NCI-H128 (cell line): ENCODE measurements at regions not wholly inside any gene's neighbourhood (a gene's known extent, or its start where the extent isn't known, plus 50 kb on each side); places are given as distances from the start of the nearest gene placed in this dataset.
"Not testable (repeated sequence)": the region's sequence is repeated elsewhere in the genome, so short reads cannot be mapped to it uniquely, and the experiment has no call there.

Source experiments
- DNase-seq: peaks from one replicate; lab custom pipeline; 2025; ENCODE audit not compliant: unreplicated experiment; lab: John Stamatoyannopoulos, UW

DNA sequence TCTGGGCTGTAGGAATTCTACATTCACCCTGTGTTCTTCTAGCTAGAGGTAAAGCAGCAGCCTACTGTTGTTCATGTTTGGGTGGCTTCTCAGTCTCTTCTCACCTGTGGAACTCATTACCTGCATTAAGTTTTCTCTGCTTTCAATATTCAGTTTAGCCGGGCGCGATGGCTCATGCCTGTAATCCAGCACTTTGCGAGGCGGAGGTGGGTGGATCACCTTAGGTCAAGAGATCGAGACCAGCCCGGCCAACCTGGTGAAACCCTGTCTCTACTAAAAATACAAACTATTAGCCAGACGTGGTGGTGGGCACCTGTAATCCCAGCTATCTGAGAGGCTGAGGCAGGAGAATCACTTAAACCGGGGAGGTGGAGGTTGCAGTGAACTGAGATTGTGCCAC is 139.8 kb upstream of the UBE2E3 start:
- no peak for DNase-seq

DNA sequence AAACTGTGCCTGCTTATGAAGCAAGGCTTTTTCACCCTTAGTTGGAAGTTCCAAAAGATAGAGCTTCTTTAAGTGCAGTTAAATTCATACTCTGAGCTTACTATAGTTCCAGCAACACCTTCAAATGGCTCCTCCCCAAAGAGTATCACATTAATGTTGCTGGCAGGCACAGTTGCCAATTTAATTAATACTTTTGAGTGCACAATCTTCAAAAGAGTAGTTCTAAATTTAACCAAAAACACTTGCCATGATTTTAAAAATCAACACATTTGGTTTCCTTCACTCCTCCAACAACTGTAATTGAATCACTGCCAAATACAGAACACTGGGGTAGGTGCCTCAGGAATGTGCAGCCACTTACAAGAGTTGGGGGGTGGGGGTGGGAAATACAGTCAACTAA is 150.6 kb upstream of the UBE2E3 start:
- DNase-seq: no peak

GRCh38 chr2:180829261-180829660 is 151.1 kb upstream of the UBE2E3 start:
- no peak for DNase-seq

DNA sequence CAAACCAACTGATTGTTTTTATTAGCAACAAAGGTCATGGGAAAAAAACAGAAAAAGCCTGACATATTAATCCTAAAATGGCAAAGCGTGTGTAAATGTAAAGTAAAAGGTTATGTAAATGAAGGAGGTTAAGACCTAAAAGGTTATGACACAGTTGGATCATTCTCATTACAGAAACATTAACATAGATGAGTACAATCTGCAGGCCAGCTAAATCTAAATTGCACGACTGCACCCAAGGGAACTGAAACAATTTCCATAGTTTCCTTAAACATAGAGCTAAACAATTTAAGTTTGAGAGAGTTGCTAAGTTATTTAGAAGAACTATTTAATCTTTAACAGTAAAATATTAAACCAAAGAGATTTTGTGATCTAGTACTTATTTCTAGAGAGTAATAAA is 151.6 kb upstream of the UBE2E3 start:
- no peak for DNase-seq

DNA sequence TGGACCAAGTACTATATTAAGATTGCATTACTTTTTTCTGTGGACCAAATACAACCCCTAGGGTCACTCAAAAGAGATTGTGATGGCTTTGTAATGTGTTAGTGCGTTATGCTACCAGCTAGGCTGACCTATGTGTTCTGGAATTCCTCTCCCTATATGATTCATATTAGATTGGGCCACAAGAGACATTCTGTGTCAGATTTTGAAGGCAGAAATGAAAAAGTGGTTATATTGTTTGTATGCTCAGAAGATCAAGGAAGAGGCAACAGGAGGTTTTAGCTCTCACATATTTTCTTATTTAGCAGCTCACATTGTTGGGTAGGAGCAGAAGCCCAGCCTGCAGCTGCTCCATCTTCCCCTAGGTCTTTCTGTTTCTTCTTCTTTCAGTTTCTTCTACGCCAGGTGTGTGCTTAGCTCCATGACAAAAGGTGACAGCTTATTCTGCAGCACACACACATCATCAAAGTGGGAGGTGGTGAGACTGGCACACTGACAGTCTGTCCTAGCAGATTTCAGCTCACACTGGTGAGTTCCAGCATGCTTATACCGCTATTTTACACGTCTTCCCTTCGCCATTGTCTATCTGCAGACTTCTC is 156.8 kb upstream of the UBE2E3 start:
- no peak for DNase-seq

DNA sequence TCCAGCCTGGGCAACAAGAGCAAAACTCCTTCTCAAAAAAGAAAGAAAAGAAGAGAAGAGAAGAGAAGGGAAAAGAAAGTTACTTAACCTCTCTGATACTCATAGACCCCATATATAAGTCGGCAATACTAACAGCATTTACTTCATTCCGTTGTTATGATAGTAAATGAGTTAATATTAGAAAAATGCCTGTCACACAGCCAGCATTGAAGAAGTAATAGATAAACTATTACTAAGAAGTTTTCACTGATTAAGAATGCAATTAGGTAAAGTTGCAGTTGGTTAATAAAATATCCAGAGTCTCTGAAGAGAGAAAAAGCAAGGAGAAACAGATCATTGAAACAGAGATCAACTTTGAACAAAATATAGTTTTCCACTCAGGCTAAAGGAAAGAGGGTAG is 161.3 kb upstream of the UBE2E3 start:
- DNase-seq: no peak

DNA sequence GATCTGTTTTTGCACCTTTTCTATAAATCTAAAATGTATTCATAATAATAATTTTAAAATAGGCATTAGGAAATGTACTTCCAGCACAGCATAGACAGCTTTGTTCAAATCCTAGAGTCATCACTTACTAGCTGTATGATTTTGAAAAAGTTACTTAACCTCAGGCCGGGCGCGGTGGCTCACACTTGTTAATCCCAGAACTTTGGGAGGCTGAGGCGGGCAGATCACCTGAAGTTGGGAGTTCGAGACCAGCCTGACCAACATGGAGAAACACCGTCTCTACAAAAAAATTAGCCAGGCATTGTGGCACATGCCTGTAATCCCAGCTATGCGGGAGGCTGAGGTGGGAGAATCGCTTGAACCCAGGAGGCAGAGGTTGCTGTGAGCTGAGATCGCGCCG is 161.7 kb upstream of the UBE2E3 start:
- not testable (repeated sequence) for DNase-seq

DNA sequence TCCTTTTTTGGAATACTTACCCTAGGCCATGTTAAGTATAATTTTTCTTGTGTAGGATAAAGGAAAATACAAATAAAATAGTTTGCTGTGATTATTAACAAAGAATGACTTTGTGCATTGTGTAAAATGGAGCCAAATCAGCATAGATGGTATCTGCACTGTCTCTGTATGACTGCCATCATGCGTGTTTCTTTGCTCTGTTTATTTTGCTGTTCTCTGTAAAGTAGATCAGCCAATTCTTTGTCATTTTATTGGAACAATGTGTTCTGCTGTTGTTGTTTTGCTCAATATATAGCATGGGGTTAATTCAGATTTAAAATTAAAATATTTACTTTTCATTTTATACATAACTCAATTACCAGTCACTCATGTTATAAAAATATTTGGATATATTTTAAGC is 181.3 kb upstream of the UBE2E3 start:
- no peak for DNase-seq

GRCh38 chr2:180790891-180791290 is 189.5 kb upstream of the UBE2E3 start:
- no peak for DNase-seq

GRCh38 chr2:180787330-180787729 is 193.1 kb upstream of the UBE2E3 start:
- DNase-seq: no peak

DNA sequence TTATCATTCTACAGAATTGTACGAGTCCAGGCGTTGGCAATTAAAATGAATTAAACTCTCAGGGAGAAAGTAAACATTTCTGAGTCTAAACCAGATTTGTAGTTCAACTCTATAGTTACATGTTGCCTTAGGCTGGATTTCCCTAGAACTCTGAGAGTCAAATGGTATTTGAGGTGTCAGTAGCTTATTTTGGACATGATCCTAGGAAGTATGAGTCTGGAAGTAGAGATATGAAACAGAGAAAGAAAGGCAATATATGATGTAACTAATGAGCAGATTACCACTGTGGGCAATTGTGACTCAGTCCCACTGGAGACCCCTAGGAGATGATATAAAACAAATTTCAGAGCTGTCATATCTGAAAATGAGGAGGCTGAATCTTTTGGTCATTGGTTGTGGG is 199.1 kb upstream of the UBE2E3 start:
- no peak for DNase-seq

DNA sequence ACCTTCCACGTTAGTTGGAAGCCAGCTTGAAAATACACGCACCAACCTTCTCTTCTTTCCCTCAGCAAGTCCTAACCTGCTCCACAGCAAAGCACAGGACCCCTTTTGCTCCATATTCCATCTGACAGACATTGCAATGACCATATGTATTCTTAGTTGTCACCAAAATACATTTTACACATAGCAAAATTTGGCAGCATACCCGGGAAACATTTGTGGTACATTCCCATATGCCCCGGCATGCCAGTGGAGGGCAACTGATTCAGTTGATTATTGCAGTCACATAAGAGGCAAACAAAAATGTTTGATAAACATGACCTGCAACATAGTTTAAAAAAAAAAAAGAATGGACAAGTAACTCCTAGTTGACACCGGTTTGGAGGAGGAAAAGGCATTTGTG is 202.1 kb upstream of the UBE2E3 start:
- no peak for DNase-seq

DNA sequence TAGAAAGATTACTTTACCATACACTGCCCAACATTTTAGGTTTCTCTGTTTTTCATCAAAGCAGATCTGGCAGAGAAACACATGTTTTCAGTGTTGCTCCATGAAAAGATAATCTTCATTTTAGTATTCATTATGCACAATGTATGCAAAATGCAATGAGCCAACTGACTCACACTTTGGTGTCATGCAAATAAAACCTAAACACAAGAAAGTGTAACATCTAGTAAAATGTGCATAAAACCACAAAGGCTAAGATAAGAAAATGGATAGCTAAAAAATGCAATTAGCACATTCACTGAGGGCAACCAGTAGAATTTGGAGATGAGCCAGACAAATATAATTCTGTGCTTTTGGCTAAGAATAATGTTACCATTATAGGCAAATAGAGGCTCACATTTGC is 203.5 kb upstream of the UBE2E3 start:
- DNase-seq: no peak

DNA sequence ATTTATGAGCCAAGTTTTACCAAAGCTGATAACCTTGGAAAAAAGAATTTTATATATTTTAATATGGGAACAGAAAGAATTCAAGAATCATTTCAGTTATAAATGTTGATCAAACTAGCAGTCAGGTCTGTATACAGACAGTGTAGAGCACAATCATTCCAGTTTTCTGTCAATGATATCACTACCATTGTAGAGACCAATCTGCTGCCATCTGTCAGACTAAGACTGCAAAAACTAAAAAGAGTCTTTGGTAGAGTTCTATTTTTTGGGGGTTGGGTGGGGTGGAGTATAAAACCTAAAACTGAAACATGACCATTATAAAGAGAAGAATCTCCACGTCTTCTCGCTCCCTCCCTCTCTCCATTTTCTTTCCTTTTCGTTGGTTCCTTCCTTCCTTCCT is 204.7 kb upstream of the UBE2E3 start:
- no peak for DNase-seq

GRCh38 chr2:180765316-180765715 is 215.1 kb upstream of the UBE2E3 start:
- not testable (repeated sequence) for DNase-seq

DNA sequence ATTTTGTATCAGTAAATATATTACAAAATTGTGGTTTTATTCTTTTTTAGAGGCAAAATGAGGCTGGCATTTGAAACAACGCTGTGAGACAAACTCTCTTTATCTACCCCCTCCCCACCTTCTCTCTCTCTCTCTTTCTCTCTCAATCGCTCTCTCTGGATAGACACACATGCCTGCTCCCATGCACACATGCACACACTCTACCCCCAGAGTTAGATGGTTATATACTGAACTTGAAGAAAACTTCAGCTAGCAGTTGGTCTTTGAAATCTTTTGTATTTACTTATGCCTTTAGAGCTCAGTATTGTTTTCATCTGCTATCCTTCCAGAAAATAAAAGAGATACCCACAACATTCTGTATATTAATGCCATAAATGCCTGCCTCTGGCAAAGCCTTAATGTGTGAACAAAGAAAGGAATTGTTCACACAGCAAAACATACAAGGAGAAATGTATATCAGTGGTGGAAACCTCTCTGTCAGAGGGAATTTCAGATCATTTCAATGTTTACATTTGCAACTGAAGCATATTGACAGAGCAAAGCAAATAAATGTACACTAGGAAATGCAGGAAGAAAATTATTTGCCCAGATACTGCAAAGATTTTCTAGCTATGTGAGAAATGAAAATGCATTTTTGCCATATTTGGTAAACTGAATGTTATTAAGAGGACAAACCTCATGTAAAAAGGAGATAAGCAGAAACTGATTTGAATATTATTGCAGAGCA is 217.0 kb upstream of the UBE2E3 start:
- no peak for DNase-seq

- DNase-seq: no peak
Measured at GRCh38 chr2:180761224-180761623, 219.2 kb upstream of the UBE2E3 start.

DNA sequence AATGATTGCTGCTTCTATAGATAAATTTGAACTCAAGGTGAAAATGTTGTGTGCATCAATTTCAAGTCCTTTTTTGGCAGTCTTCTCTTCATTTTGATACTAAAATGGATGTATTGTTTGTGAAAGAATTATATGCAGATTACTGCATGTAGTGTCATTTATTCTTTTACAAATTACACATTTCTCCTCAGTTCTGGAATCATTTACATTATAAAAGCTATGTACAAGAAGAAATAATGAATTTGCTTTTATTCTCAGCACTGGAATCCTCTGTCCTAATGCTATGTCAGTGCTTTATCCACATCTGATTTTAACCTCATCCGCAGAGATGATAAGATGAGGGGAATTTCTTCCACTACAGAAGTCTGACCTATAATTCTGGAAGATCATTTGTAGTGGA is 220.8 kb upstream of the UBE2E3 start:
- no peak for DNase-seq

DNA sequence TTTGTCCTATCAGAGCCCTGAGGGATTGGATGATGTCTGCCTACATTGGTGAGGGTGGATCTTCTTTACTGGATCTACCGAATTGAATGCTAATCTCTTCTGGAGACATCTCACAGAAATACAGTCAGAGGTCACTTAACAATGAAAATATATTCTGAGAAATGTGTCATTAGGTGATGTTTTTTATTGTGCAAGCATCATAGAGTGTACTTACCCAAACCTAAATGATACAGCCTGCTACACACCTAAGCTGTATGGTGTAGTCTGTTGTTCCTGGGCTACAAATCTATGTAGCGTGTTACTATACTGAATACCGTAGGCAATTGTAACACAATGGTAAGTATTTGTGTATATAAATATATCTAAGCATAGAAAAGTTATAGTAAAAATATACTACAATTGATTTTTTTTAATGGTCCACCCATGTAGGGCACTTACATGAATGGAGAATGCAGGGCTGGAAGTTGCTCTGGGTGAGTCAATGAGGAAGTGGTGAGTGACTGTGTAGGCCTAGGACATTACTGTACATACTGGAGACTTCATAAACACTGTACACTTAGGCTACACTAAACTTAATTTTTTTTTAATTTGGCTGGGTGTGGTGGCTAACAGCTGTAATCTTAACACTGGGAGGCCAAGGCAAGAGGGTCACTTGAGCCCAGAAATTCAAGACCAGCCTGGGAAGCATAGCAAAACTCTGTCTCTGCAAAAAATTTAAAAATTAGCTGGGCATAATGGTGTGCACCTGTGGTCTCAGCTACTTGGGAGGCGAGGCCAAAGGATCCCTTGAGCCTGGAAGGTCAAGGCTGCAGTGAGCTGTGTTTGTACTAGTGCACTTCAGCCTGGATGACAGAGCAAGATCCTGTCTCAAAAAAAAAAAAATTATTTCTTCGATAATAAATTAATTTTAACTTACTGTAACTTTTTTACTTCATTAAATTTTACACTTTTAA is 226.3 kb upstream of the UBE2E3 start:
- DNase-seq: no peak

DNA sequence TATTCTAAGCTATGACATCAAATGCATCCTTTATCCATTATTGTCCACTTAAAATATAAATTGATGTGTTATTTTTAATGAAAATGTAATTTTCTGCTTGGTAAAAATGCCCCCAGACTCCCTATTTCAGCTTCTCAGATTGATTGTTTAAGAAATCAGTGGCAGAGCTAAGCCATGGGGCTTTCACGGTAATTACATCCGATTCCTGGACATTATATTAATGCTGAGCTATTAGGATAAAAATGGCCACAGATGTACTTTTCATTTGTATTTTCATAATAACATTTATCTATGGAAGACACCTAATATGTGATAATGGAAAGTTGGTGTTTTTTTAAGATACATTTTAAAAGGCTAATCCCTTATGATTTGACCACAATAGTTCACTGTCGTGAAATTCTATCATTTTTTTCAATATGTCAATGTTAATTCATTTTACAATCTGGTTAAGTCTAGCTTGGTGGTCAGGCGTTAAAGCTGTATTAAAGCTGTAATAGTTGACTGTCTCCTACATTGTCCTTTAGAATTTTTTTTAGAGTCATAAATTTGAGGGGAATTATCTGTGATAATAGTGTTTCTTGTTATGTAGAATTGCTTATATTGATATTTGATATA is 229.0 kb upstream of the UBE2E3 start:
- DNase-seq: no peak

GRCh38 chr2:180747728-180748127 is 232.7 kb upstream of the UBE2E3 start:
- DNase-seq: no peak

GRCh38 chr2:180743401-180743800 is 237.0 kb upstream of the UBE2E3 start:
- DNase-seq: no peak
